GM12874 (cell line): ENCODE measurements at regions not wholly inside any gene's neighbourhood (a gene's known extent, or its start where the extent isn't known, plus 50 kb on each side); places are given as distances from the start of the nearest gene placed in this dataset.

Experiments
- TF ChIP-seq, protein P1 (sequence below): IDR thresholded peaks from 2 replicates; pipeline ENCODE4 v1.5.1; 2011; ENCODE audit warnings: low read depth, mild to moderate bottlenecking, control low read depth, low read length, moderate library complexity; ENCODE audit not compliant: insufficient read depth

GRCh38 chr3:72386327-72387000 lies 461.8 kb downstream of the SHQ1 start:
- TF ChIP-seq, protein P1, sequence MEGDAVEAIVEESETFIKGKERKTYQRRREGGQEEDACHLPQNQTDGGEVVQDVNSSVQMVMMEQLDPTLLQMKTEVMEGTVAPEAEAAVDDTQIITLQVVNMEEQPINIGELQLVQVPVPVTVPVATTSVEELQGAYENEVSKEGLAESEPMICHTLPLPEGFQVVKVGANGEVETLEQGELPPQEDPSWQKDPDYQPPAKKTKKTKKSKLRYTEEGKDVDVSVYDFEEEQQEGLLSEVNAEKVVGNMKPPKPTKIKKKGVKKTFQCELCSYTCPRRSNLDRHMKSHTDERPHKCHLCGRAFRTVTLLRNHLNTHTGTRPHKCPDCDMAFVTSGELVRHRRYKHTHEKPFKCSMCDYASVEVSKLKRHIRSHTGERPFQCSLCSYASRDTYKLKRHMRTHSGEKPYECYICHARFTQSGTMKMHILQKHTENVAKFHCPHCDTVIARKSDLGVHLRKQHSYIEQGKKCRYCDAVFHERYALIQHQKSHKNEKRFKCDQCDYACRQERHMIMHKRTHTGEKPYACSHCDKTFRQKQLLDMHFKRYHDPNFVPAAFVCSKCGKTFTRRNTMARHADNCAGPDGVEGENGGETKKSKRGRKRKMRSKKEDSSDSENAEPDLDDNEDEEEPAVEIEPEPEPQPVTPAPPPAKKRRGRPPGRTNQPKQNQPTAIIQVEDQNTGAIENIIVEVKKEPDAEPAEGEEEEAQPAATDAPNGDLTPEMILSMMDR = no peak

DNA sequence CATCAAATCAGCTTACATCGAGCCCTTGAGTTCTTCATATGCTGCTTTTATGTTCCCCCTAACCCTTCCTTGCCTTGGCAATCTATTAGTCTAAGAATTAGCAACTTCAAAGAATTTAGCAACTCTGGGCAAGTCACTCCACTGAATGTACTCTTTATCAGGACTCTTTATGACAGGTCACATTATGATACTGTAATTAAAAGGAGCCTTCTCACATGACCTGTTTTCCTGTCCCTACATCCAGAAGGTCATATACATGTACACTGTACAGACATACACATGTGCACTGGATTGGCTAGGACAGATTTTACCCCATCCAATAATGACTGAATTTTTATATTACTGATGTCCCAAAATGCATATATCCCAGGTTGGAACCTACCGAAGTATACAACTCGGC lies 463.1 kb downstream of the SHQ1 start:
- TF ChIP-seq, protein P1 = no peak

GRCh38 chr3:72384602-72385001 lies 463.6 kb downstream of the SHQ1 start:
- TF ChIP-seq, protein P1 = no peak

GRCh38 chr3:72383883-72384282 lies 464.4 kb downstream of the SHQ1 start:
- TF ChIP-seq, protein P1 = no peak

GRCh38 chr3:72383230-72383629 lies 465.0 kb downstream of the SHQ1 start:
- TF ChIP-seq, protein P1 = no peak

DNA sequence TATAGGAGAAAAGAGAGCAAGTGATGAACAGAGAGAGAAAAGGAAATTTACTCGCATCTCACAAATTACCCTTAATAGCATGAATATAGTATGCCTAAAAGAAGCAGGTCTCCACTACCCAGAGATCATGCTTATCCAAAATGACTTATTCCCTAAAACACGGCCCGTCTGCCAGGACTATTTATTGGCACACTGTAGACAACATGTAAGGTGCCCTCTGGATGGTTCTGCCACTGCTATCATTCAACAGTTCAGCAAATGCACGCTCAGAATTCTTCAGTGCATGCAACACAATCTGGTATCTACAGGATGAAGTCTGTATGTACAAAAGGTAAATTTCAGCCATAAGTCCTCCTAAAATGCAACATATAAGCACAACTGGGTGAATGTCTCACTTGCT lies 465.8 kb downstream of the SHQ1 start:
- TF ChIP-seq, protein P1 = no peak

GRCh38 chr3:72381584-72381983 lies 466.7 kb downstream of the SHQ1 start:
- TF ChIP-seq, protein P1 = no peak
